ENCODE measurements at regions not wholly inside any gene's neighbourhood (a gene's known extent, or its start where the extent isn't known, plus 50 kb on each side); places are given as distances from the start of the nearest gene placed in this dataset.

DNA sequence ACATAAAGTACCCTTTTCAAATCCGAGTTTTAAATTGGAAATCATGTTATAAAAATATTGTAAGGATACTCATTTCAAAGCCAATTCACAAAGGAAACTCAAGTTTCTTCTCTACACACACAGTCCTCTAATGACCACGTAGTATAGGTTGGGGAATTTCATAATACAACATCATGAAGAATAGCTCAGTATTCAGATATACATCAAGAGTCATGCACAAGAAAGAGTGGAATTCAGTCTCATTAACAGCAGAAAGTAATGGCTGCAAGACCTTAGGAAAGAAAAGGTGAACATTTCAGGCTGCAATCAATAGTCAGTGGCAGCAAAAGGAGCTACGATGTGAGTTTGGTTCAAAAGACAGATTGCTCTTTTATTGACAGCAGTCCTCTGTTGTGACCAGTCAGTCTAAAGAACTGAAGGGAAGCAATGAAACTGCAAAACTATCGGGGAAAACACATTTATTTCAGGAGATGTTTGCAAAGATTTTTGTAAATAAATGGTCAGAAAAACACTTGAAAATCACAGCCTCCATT lies 317.2 kb downstream of the IPMK start:
- Histone ChIP-seq H3K4me1 (ENCODE audit: control insufficient read depth in 1 of 2, insufficient read depth in 2 of 2, low read depth in 1 of 2, low read length in 1 of 2) (no peaks in the 10 kb centered on the region), H3K9me2 (no peaks in the 10 kb centered on the region), H3K9ac (no peak overlapping the region), H3K36me3 (replicated peaks in 1 of 2; ENCODE audit: control insufficient read depth in 1 of 2, insufficient read depth in 2 of 2, low read length in 1 of 2) (no peaks in the 10 kb centered on the region), H3F3A (replicated peaks; ENCODE audit: insufficient read depth) (no peaks in the 10 kb centered on the region), H3K27me3 (ENCODE audit: insufficient read depth) (no peaks in the 10 kb centered on the region), H3K79me2 (ENCODE audit: insufficient read depth) (no peaks in the 10 kb centered on the region), H3K27ac (ENCODE audit: low read depth in 2 of 2, low read length in 1 of 2) (no peak overlapping the region), H3K4me2 (no peak overlapping the region), H4K20me1 (ENCODE audit: insufficient read depth) (no peaks in the 10 kb centered on the region), H3K4me3 (ENCODE audit: low read depth in 2 of 2, low read length in 1 of 2) (no peak overlapping the region), H3K9me3 (no peaks in the 10 kb centered on the region), H2AFZ (ENCODE audit: low read depth) (no peak overlapping the region)
- no peak for DNase-seq
- TF ChIP-seq, protein P1, sequence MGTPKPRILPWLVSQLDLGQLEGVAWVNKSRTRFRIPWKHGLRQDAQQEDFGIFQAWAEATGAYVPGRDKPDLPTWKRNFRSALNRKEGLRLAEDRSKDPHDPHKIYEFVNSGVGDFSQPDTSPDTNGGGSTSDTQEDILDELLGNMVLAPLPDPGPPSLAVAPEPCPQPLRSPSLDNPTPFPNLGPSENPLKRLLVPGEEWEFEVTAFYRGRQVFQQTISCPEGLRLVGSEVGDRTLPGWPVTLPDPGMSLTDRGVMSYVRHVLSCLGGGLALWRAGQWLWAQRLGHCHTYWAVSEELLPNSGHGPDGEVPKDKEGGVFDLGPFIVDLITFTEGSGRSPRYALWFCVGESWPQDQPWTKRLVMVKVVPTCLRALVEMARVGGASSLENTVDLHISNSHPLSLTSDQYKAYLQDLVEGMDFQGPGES (IDR thresholded peaks at IDR 0.05; ENCODE audit: low read depth, low read length), result no peak
- TF ChIP-seq GABPA (IDR thresholded peaks at IDR 0.05; ENCODE audit: low read depth), result no peak
- CTCF ChIA-PET, result no interaction called here
- WGBS (ENCODE audit: low lambda C conversion rate), result 45% methylated on average over 4 of the region's 4 CpGs
- POLR2A ChIA-PET, result no interaction called here

DNA sequence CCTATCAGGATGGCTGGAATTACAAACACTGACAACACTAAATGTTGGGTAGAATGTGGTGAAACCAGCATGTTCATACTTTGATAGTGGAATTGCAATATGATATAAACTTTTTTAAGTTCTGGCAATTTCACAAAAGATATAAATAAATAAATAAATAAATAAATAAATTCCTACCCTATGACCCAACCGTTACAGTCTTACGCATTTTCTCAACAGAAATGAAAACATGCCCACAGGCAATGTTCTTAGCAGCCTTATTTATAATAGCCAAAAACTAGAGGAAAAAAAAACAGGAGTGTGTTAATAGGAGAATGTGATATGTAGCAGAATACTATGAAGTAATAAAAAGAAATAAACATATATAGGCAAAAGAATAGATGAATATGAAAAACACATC lies 318.9 kb downstream of the IPMK start:
- Histone ChIP-seq H3K9me2 (no peaks in the 10 kb centered on the region), H3F3A (replicated peaks; ENCODE audit: insufficient read depth) (no peaks in the 10 kb centered on the region), H3K27me3 (ENCODE audit: insufficient read depth) (no peaks in the 10 kb centered on the region), H2AFZ (ENCODE audit: low read depth) (no peak overlapping the region), H3K36me3 (replicated peaks in 1 of 2; ENCODE audit: control insufficient read depth in 1 of 2, insufficient read depth in 2 of 2, low read length in 1 of 2) (no peaks in the 10 kb centered on the region), H3K4me3 (ENCODE audit: low read depth in 2 of 2, low read length in 1 of 2) (no peak overlapping the region), H3K9me3 (no peaks in the 10 kb centered on the region), H3K27ac (ENCODE audit: low read depth in 2 of 2, low read length in 1 of 2) (no peak overlapping the region), H4K20me1 (ENCODE audit: insufficient read depth) (no peaks in the 10 kb centered on the region), H3K4me1 (ENCODE audit: control insufficient read depth in 1 of 2, insufficient read depth in 2 of 2, low read depth in 1 of 2, low read length in 1 of 2) (no peaks in the 10 kb centered on the region), H3K4me2 (no peak overlapping the region), H3K9ac (no peak overlapping the region), H3K79me2 (ENCODE audit: insufficient read depth) (no peaks in the 10 kb centered on the region)
- ChIA-PET CTCF (no interaction called here), POLR2A (no interaction called here)
- no peak for DNase-seq
- WGBS (ENCODE audit: low lambda C conversion rate), result 92% methylated on average over 2 of the region's 2 CpGs
- no peak for TF ChIP-seq SMC3 (IDR thresholded peaks at IDR 0.05; ENCODE audit: low read depth, low read length)
- TF ChIP-seq EP300 (IDR thresholded peaks at IDR 0.05; ENCODE audit: borderline replicate concordance in 1 of 2, low read depth in 1 of 2, low read length in 1 of 2), result no peak
- TF ChIP-seq, protein P2, sequence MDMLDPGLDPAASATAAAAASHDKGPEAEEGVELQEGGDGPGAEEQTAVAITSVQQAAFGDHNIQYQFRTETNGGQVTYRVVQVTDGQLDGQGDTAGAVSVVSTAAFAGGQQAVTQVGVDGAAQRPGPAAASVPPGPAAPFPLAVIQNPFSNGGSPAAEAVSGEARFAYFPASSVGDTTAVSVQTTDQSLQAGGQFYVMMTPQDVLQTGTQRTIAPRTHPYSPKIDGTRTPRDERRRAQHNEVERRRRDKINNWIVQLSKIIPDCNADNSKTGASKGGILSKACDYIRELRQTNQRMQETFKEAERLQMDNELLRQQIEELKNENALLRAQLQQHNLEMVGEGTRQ (IDR thresholded peaks at IDR 0.05; ENCODE audit: borderline replicate concordance, low read depth, low read length), result no peak
- no peak for TF ChIP-seq FOXJ3 (CRISPR knock-in tag; IDR thresholded peaks at IDR 0.05)
- TF ChIP-seq, protein P3, sequence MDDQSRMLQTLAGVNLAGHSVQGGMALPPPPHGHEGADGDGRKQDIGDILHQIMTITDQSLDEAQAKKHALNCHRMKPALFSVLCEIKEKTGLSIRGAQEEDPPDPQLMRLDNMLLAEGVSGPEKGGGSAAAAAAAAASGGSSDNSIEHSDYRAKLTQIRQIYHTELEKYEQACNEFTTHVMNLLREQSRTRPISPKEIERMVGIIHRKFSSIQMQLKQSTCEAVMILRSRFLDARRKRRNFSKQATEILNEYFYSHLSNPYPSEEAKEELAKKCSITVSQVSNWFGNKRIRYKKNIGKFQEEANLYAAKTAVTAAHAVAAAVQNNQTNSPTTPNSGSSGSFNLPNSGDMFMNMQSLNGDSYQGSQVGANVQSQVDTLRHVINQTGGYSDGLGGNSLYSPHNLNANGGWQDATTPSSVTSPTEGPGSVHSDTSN (IDR thresholded peaks at IDR 0.05), result no peak
- TF ChIP-seq RFX5 (IDR thresholded peaks at IDR 0.05; ENCODE audit: low read length), result no peak
- TF ChIP-seq TAF1 (IDR thresholded peaks at IDR 0.05; ENCODE audit: borderline replicate concordance, low read depth, low read length), result no peak
